Stimulated activated CD4-positive, alpha-beta T cell treated with anti-CD3 and anti-CD28 coated beads, Interleukin-15, amount 100 ng/mL, for 48 hours (primary cell): ENCODE measurements at regions not wholly inside any gene's neighbourhood (a gene's known extent, or its start where the extent isn't known, plus 50 kb on each side); places are given as distances from the start of the nearest gene placed in this dataset.
"Not testable (repeated sequence)": the region's sequence is repeated elsewhere in the genome, so short reads cannot be mapped to it uniquely, and the experiment has no call there.

Experiments used
- DNase-seq, 2 donors: peaks; one replicate each; pipeline ENCODE4 v3.0.0-alpha.2; 2020; ENCODE audit warnings: low read depth in 2 of 2

GRCh38 chr15:98324341-98324970 lies 323.9 kb upstream of the IGF1R start:
- no peak for DNase-seq

GRCh38 chr15:98326804-98327203 lies 321.5 kb upstream of the IGF1R start:
- no peak for DNase-seq

GRCh38 chr15:98330258-98330657 lies 318.1 kb upstream of the IGF1R start:
- no peak for DNase-seq

GRCh38 chr15:98330692-98331435 lies 317.5 kb upstream of the IGF1R start:
- no peak for DNase-seq

- DNase-seq = no peak
These were observed 316.7 kb upstream of the IGF1R start for GRCh38 chr15:98331676-98332075.

GRCh38 chr15:98333251-98333650 lies 315.1 kb upstream of the IGF1R start:
- no peak for DNase-seq

- DNase-seq = no peak
These were observed 305.4 kb upstream of the IGF1R start for GRCh38 chr15:98342911-98343310.

GRCh38 chr15:98344591-98344990 lies 303.7 kb upstream of the IGF1R start:
- no peak for DNase-seq

- DNase-seq = no peak
These were observed 301.3 kb upstream of the IGF1R start for GRCh38 chr15:98347001-98347400.

- DNase-seq = no peak
These were observed 300.5 kb upstream of the IGF1R start for GRCh38 chr15:98347866-98348265.

- DNase-seq = no peak
These were observed 298.1 kb upstream of the IGF1R start for GRCh38 chr15:98350276-98350675.

GRCh38 chr15:98358274-98358673 lies 290.1 kb upstream of the IGF1R start:
- not testable (repeated sequence) for DNase-seq

GRCh38 chr15:98358971-98359370 lies 289.4 kb upstream of the IGF1R start:
- DNase-seq = no peak

GRCh38 chr15:98363416-98363815 lies 284.9 kb upstream of the IGF1R start:
- no peak for DNase-seq

GRCh38 chr15:98363955-98364354 lies 284.4 kb upstream of the IGF1R start:
- DNase-seq = no peak

- no peak for DNase-seq
These were observed 279.1 kb upstream of the IGF1R start for GRCh38 chr15:98369081-98369716.

- no peak for DNase-seq
These were observed 272.6 kb upstream of the IGF1R start for GRCh38 chr15:98375513-98376340.

GRCh38 chr15:98380721-98381120 lies 267.6 kb upstream of the IGF1R start:
- DNase-seq = no peak

GRCh38 chr15:98381446-98381845 lies 266.9 kb upstream of the IGF1R start:
- no peak for DNase-seq

GRCh38 chr15:98382139-98382538 lies 266.2 kb upstream of the IGF1R start:
- DNase-seq = no peak

- no peak for DNase-seq
These were observed 264.8 kb upstream of the IGF1R start for GRCh38 chr15:98383571-98383970.

GRCh38 chr15:98384328-98385029 lies 263.9 kb upstream of the IGF1R start:
- DNase-seq = no peak
